ENCODE measurements at regions not wholly inside any gene's neighbourhood (a gene's known extent, or its start where the extent isn't known, plus 50 kb on each side); places are given as distances from the start of the nearest gene placed in this dataset.

- Histone ChIP-seq H3K27me3 (ENCODE audit: control insufficient read depth in 2 of 2, insufficient read depth in 2 of 2, low read length in 2 of 2) (no peaks in the 10 kb centered on the region), H3K27ac (ENCODE audit: low read depth, low read length) (no peak overlapping the region), H3K9me3 (ENCODE audit: control insufficient read depth in 2 of 3, low read length in 3 of 3) (no peaks in the 10 kb centered on the region), H3K4me3 (ENCODE audit: low read length) (no peak overlapping the region), H3K4me1 (ENCODE audit: control insufficient read depth in 2 of 2, insufficient read depth in 2 of 2, low read length in 2 of 2) (no peaks in the 10 kb centered on the region), H3K36me3 (ENCODE audit: control insufficient read depth in 2 of 3, insufficient read depth in 3 of 3, low read length in 3 of 3) (no peaks in the 10 kb centered on the region)
- ATAC-seq (no peak), DNase-seq (peak in 3 of 9 donors; percentile 2 to 55 (median 3))
- intact Hi-C loops (cut with micrococcal nuclease): no loop called here
- H3K4me3 Mint-ChIP-seq: no peak overlapping the region
- peaks cover 3 to 16% (median 11%) of the 10 kb centered on the region in 7 donors for H3K4me1 Mint-ChIP-seq
- ChIA-PET CTCF (no interaction called here), POLR2A (no interaction called here)
- H3K9me3 Mint-ChIP-seq: peaks cover 3 to 25% (median 19%) of the 10 kb centered on the region in 11 donors
- peaks cover 0 to 16% (median 5%) of the 10 kb centered on the region in 5 donors for H3K27me3 Mint-ChIP-seq
- peak overlapping the region in 1 of 9 donors; percentile 46 for H3K27ac Mint-ChIP-seq
- peaks cover 0 to 20% (median 3%) of the 10 kb centered on the region in 5 donors for H3K36me3 Mint-ChIP-seq
Measured at GRCh38 chr7:114825423-114825951, 96.4 kb upstream of the MDFIC start.

GRCh38 chr7:114830952-114831351, 90.9 kb upstream of the MDFIC start:
- no peaks in the 10 kb centered on the region for H3K9me3 ChIP-seq (ENCODE audit: control insufficient read depth in 2 of 3, low read length in 3 of 3)
- POLR2A ChIA-PET: no interaction called here
- Mint-ChIP-seq H3K4me1 (peaks cover 0 to 21% (median 0%) of the 10 kb centered on the region in 7 donors), H3K27me3 (peaks cover 0 to 5% (median 2%) of the 10 kb centered on the region in 5 donors), H3K4me3 (no peak overlapping the region), H3K9me3 (peaks cover 2 to 18% (median 12%) of the 10 kb centered on the region in 11 donors), H3K36me3 (peaks cover 0 to 12% (median 2%) of the 10 kb centered on the region in 5 donors), H3K27ac (no peak overlapping the region)
- H3K4me1 ChIP-seq (ENCODE audit: control insufficient read depth in 2 of 2, insufficient read depth in 2 of 2, low read length in 2 of 2): no peaks in the 10 kb centered on the region
- DNase-seq (no peak), ATAC-seq (no peak)
- intact Hi-C loops (cut with micrococcal nuclease): no loop called here
- CTCF ChIA-PET: interaction anchor here (0.6 kb wide), 1 partner anchor 388 kb away, joined by 4 read pairs; no protein-coding TSS in a partner anchor
- H3K4me3 ChIP-seq (ENCODE audit: low read length): no peak overlapping the region
- no peaks in the 10 kb centered on the region for H3K36me3 ChIP-seq (ENCODE audit: control insufficient read depth in 2 of 3, insufficient read depth in 3 of 3, low read length in 3 of 3)
- no peaks in the 10 kb centered on the region for H3K27me3 ChIP-seq (ENCODE audit: control insufficient read depth in 2 of 2, insufficient read depth in 2 of 2, low read length in 2 of 2)
- H3K27ac ChIP-seq (ENCODE audit: low read depth, low read length): no peak overlapping the region

GRCh38 chr7:114832906-114833595, 88.8 kb upstream of the MDFIC start:
- peaks cover 0 to 5% (median 0%) of the 10 kb centered on the region in 11 donors for H3K9me3 Mint-ChIP-seq
- Histone ChIP-seq H3K4me1 (ENCODE audit: control insufficient read depth in 2 of 2, insufficient read depth in 2 of 2, low read length in 2 of 2) (no peaks in the 10 kb centered on the region), H3K27ac (ENCODE audit: low read depth, low read length) (no peak overlapping the region), H3K36me3 (ENCODE audit: control insufficient read depth in 2 of 3, insufficient read depth in 3 of 3, low read length in 3 of 3) (no peaks in the 10 kb centered on the region), H3K4me3 (ENCODE audit: low read length) (no peak overlapping the region), H3K27me3 (ENCODE audit: control insufficient read depth in 2 of 2, insufficient read depth in 2 of 2, low read length in 2 of 2) (no peaks in the 10 kb centered on the region), H3K9me3 (ENCODE audit: control insufficient read depth in 2 of 3, low read length in 3 of 3) (no peaks in the 10 kb centered on the region)
- ATAC-seq: no peak
- peaks cover 0 to 3% (median 0%) of the 10 kb centered on the region in 5 donors for H3K27me3 Mint-ChIP-seq
- no peak for DNase-seq
- intact Hi-C loops (cut with micrococcal nuclease): no loop called here
- peak overlapping the region in 1 of 10 donors; percentile 63 for H3K4me3 Mint-ChIP-seq
- CTCF ChIA-PET: no interaction called here
- peaks cover 0 to 19% (median 0%) of the 10 kb centered on the region in 7 donors for H3K4me1 Mint-ChIP-seq
- H3K27ac Mint-ChIP-seq: peak overlapping the region in 1 of 9 donors; percentile 44
- POLR2A ChIA-PET: no interaction called here
- peaks cover 0 to 6% (median 0%) of the 10 kb centered on the region in 5 donors for H3K36me3 Mint-ChIP-seq

GRCh38 chr7:114835303-114835702, 86.6 kb upstream of the MDFIC start:
- peaks cover 0 to 1% (median 0%) of the 10 kb centered on the region in 5 donors for H3K36me3 Mint-ChIP-seq
- Histone ChIP-seq H3K27me3 (ENCODE audit: control insufficient read depth in 2 of 2, insufficient read depth in 2 of 2, low read length in 2 of 2) (no peaks in the 10 kb centered on the region), H3K4me3 (ENCODE audit: low read length) (no peak overlapping the region), H3K4me1 (ENCODE audit: control insufficient read depth in 2 of 2, insufficient read depth in 2 of 2, low read length in 2 of 2) (no peaks in the 10 kb centered on the region), H3K27ac (ENCODE audit: low read depth, low read length) (no peak overlapping the region), H3K36me3 (ENCODE audit: control insufficient read depth in 2 of 3, insufficient read depth in 3 of 3, low read length in 3 of 3) (no peaks in the 10 kb centered on the region), H3K9me3 (ENCODE audit: control insufficient read depth in 2 of 3, low read length in 3 of 3) (no peaks in the 10 kb centered on the region)
- peak overlapping the region in 1 of 10 donors; percentile 28 for H3K4me3 Mint-ChIP-seq
- ChIA-PET POLR2A (no interaction called here), CTCF (no interaction called here)
- no peak overlapping the region for H3K27ac Mint-ChIP-seq
- intact Hi-C loops (cut with micrococcal nuclease): no loop called here
- DNase-seq: no peak
- H3K4me1 Mint-ChIP-seq: peaks cover 0 to 19% (median 0%) of the 10 kb centered on the region in 7 donors
- H3K27me3 Mint-ChIP-seq: peaks cover 0 to 6% (median 0%) of the 10 kb centered on the region in 5 donors
- ATAC-seq: no peak
- peaks cover 0 to 1% (median 0%) of the 10 kb centered on the region in 11 donors for H3K9me3 Mint-ChIP-seq

GRCh38 chr7:114835861-114836260, 86.0 kb upstream of the MDFIC start:
- peaks cover 0 to 1% (median 0%) of the 10 kb centered on the region in 11 donors for H3K9me3 Mint-ChIP-seq
- H3K4me3 Mint-ChIP-seq: no peak overlapping the region
- Histone ChIP-seq H3K27me3 (ENCODE audit: control insufficient read depth in 2 of 2, insufficient read depth in 2 of 2, low read length in 2 of 2) (no peaks in the 10 kb centered on the region), H3K4me1 (ENCODE audit: control insufficient read depth in 2 of 2, insufficient read depth in 2 of 2, low read length in 2 of 2) (no peaks in the 10 kb centered on the region), H3K36me3 (ENCODE audit: control insufficient read depth in 2 of 3, insufficient read depth in 3 of 3, low read length in 3 of 3) (no peaks in the 10 kb centered on the region), H3K4me3 (ENCODE audit: low read length) (no peak overlapping the region), H3K27ac (ENCODE audit: low read depth, low read length) (no peak overlapping the region), H3K9me3 (ENCODE audit: control insufficient read depth in 2 of 3, low read length in 3 of 3) (no peaks in the 10 kb centered on the region)
- ATAC-seq (no peak), DNase-seq (no peak)
- ChIA-PET CTCF (no interaction called here), POLR2A (no interaction called here)
- H3K27ac Mint-ChIP-seq: no peak overlapping the region
- intact Hi-C loops (cut with micrococcal nuclease): no loop called here
- peaks cover 0 to 6% (median 0%) of the 10 kb centered on the region in 5 donors for H3K27me3 Mint-ChIP-seq
- peaks cover 0 to 19% (median 0%) of the 10 kb centered on the region in 7 donors for H3K4me1 Mint-ChIP-seq
- H3K36me3 Mint-ChIP-seq: peaks cover 0 to 1% (median 0%) of the 10 kb centered on the region in 5 donors

- no peak overlapping the region for H3K27ac Mint-ChIP-seq
Measured at GRCh38 chr7:114842551-114843065, 79.3 kb upstream of the MDFIC start.

More at GRCh38 chr7:114842551-114843065, 79.3 kb upstream of the MDFIC start:
- Mint-ChIP-seq H3K27me3 (peaks cover 0 to 6% (median 4%) of the 10 kb centered on the region in 5 donors), H3K36me3 (no peaks in the 10 kb centered on the region), H3K9me3 (peaks cover 0 to 3% (median 0%) of the 10 kb centered on the region in 11 donors), H3K4me3 (no peak overlapping the region), H3K4me1 (peaks cover 0 to 2% (median 0%) of the 10 kb centered on the region in 7 donors)
- Histone ChIP-seq H3K36me3 (ENCODE audit: control insufficient read depth in 2 of 3, insufficient read depth in 3 of 3, low read length in 3 of 3) (no peaks in the 10 kb centered on the region), H3K4me3 (ENCODE audit: low read length) (no peak overlapping the region), H3K27ac (ENCODE audit: low read depth, low read length) (no peak overlapping the region), H3K27me3 (ENCODE audit: control insufficient read depth in 2 of 2, insufficient read depth in 2 of 2, low read length in 2 of 2) (no peaks in the 10 kb centered on the region), H3K4me1 (ENCODE audit: control insufficient read depth in 2 of 2, insufficient read depth in 2 of 2, low read length in 2 of 2) (no peaks in the 10 kb centered on the region), H3K9me3 (ENCODE audit: control insufficient read depth in 2 of 3, low read length in 3 of 3) (no peaks in the 10 kb centered on the region)
- DNase-seq (no peak), ATAC-seq (no peak)
- POLR2A ChIA-PET: no interaction called here
- CTCF ChIA-PET: no interaction called here
- intact Hi-C loops (cut with micrococcal nuclease): no loop called here
